ENCODE measurements at regions not wholly inside any gene's neighbourhood (a gene's known extent, or its start where the extent isn't known, plus 50 kb on each side); places are given as distances from the start of the nearest gene placed in this dataset.
A peak's percentile ranks its signal among the peaks of the same experiment; 100 is the strongest.

DNA sequence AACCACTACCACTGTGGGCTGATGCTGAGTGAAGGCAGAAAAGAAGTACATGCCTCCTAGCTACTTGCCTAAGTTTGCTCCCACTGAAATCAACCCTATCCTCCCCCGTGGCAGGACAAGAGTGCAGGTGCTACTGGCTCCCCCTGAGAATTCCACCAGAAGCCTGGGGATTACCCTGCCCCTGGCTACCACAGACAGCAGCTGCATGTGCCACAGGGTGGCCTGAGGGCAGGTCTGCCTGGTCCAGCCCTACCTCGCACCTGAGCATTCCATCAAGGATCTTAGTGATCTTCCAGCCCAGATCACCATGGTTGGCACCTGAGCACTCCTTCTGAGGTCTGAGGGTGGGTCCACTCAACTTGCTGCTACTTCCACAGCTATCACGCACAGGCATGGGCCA is 176.4 kb upstream of the SMIM30 start:
- TF ChIP-seq, protein P1, sequence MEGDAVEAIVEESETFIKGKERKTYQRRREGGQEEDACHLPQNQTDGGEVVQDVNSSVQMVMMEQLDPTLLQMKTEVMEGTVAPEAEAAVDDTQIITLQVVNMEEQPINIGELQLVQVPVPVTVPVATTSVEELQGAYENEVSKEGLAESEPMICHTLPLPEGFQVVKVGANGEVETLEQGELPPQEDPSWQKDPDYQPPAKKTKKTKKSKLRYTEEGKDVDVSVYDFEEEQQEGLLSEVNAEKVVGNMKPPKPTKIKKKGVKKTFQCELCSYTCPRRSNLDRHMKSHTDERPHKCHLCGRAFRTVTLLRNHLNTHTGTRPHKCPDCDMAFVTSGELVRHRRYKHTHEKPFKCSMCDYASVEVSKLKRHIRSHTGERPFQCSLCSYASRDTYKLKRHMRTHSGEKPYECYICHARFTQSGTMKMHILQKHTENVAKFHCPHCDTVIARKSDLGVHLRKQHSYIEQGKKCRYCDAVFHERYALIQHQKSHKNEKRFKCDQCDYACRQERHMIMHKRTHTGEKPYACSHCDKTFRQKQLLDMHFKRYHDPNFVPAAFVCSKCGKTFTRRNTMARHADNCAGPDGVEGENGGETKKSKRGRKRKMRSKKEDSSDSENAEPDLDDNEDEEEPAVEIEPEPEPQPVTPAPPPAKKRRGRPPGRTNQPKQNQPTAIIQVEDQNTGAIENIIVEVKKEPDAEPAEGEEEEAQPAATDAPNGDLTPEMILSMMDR (IDR thresholded peaks at IDR 0.05; ENCODE audit: unreplicated experiment) = no peak
- no peak overlapping the region for H3K4me3 Mint-ChIP-seq (ENCODE audit: low read depth)
- peaks cover 8% of the 10 kb centered on the region for H3K9me3 Mint-ChIP-seq (ENCODE audit: low read depth)
- peaks cover 6% of the 10 kb centered on the region for H3K27me3 Mint-ChIP-seq
- DNase-seq (ENCODE audit: low spot score, unreplicated experiment) = no peak
- H3K27ac Mint-ChIP-seq = no peak overlapping the region
- no peaks in the 10 kb centered on the region for H3K36me3 Mint-ChIP-seq (ENCODE audit: insufficient read depth)
- peaks cover 3% of the 10 kb centered on the region for H3K4me1 Mint-ChIP-seq (ENCODE audit: low read depth)

DNA sequence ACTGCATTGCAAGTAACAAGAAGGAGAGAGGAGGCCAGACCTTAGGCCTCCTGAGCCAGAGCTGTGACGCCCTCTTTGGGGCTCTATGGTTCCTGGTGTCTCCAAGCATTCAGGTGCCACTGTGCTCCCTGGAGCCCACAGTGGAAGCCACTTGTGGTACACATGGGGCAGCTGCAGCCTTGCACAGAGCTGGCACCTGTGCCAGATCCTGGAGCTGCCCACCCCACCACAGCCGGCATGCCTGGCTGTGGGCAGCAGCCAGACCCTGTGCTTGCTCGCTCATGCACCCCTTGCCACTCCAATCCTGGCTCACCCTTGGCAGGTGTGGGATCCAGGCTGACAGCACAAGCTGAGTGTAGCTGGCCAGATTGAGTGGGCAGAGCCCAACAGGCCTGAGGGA is 173.8 kb upstream of the SMIM30 start:
- no peak for DNase-seq (ENCODE audit: low spot score, unreplicated experiment)
- Mint-ChIP-seq H3K9me3 (ENCODE audit: low read depth) (peaks cover 8% of the 10 kb centered on the region), H3K36me3 (ENCODE audit: insufficient read depth) (no peaks in the 10 kb centered on the region), H3K4me3 (ENCODE audit: low read depth) (no peak overlapping the region), H3K27ac (no peak overlapping the region), H3K27me3 (no peaks in the 10 kb centered on the region), H3K4me1 (ENCODE audit: low read depth) (peaks cover 7% of the 10 kb centered on the region)
- TF ChIP-seq, protein P1 (IDR thresholded peaks at IDR 0.05; ENCODE audit: unreplicated experiment) = no peak

DNA sequence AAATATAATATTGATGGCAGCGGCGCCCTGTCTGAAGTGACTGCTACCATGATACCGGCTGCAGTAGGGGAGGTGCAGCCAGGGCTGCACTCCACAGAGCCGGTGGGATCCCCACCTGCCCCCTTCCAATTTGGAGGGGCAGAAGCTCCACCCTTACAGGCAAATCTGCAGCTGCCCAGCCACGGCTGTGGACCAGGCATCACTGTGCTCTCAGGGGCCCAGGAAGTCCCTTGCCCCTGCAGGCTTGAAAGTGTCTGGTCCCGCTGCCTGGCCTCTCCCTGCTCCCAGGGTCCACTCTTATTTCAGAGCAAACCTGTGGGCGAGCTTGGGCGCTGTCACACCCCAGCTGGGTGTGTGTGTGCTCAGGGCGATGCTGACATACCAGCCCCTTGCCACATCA is 172.7 kb upstream of the SMIM30 start:
- TF ChIP-seq, protein P1 (IDR thresholded peaks at IDR 0.05; ENCODE audit: unreplicated experiment) = no peak
- no peak for DNase-seq (ENCODE audit: low spot score, unreplicated experiment)
- Mint-ChIP-seq H3K4me1 (ENCODE audit: low read depth) (peaks cover 7% of the 10 kb centered on the region), H3K36me3 (ENCODE audit: insufficient read depth) (no peaks in the 10 kb centered on the region), H3K27me3 (no peaks in the 10 kb centered on the region), H3K27ac (no peak overlapping the region), H3K4me3 (ENCODE audit: low read depth) (no peak overlapping the region), H3K9me3 (ENCODE audit: low read depth) (peaks cover 8% of the 10 kb centered on the region)

DNA sequence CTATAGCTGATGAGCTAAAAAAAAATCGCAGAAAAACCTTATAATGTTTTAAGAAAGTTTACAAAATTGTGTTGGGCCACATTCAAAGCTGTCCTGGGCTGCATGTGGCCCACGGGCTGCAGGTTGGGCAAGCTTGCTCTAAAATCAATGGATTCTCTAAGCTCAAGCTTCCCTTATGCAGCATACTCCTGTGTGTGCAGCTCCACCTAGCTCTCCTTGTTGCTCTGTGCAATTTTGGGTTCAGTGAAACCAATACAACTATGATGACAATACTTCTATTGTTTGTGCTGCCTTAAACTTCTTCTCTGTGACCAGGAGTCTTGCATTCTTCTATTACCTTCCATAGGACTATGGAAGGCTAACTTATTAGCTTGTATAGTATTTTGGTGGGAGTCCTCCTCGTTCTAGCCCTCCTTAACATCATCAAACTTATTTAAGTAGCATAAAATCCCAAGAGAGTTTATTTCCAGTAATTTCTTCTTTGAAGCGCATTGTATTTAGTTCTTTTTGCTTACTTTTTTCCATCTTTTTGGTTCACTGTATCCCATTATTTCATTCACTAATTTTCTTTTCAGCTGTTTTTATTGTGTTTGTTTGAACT is 170.9 kb upstream of the SMIM30 start:
- Mint-ChIP-seq H3K27me3 (no peaks in the 10 kb centered on the region), H3K27ac (no peak overlapping the region), H3K9me3 (ENCODE audit: low read depth) (no peaks in the 10 kb centered on the region), H3K36me3 (ENCODE audit: insufficient read depth) (no peaks in the 10 kb centered on the region), H3K4me3 (ENCODE audit: low read depth) (no peak overlapping the region), H3K4me1 (ENCODE audit: low read depth) (peaks cover 7% of the 10 kb centered on the region)
- TF ChIP-seq, protein P1 (IDR thresholded peaks at IDR 0.05; ENCODE audit: unreplicated experiment) = peak; percentile 53
- no peak for DNase-seq (ENCODE audit: low spot score, unreplicated experiment)

DNA sequence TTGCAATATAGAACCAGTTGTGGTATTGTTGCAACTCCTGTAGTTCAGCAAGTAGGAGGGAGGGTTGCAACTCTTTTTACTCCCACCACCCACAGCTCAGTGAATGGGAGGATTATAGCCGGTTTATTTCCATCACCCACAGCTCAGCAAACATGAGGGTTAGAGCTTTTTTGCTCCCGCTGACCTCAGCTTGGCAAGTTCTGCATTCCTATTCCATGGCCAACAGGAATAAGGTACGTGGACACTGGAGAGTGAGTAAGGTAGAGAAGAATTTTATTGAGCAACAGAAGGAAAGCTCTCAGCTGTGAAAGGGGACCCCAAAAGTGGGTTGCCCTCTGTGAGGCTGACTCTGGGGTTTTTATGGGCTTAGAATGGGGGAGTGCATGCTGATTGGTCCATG is 167.1 kb upstream of the SMIM30 start:
- Mint-ChIP-seq H3K27ac (no peak overlapping the region), H3K9me3 (ENCODE audit: low read depth) (no peaks in the 10 kb centered on the region)
- TF ChIP-seq, protein P1 (IDR thresholded peaks at IDR 0.05; ENCODE audit: unreplicated experiment) = no peak

More for the DNA sequence above, 167.1 kb upstream of the SMIM30 start:
- Mint-ChIP-seq H3K36me3 (ENCODE audit: insufficient read depth) (no peaks in the 10 kb centered on the region), H3K4me1 (ENCODE audit: low read depth) (peaks cover 7% of the 10 kb centered on the region), H3K4me3 (ENCODE audit: low read depth) (no peak overlapping the region), H3K27me3 (no peaks in the 10 kb centered on the region)
- no peak for DNase-seq (ENCODE audit: low spot score, unreplicated experiment)
